ENCODE measurements at regions not wholly inside any gene's neighbourhood (a gene's known extent, or its start where the extent isn't known, plus 50 kb on each side); places are given as distances from the start of the nearest gene placed in this dataset.

- TF ChIP-seq YY1 (IDR thresholded peaks at IDR 0.05; ENCODE audit: insufficient read depth, insufficient read length) (no peak), ZNF274 (IDR thresholded peaks at IDR 0.05; ENCODE audit: low read depth, low read length) (no peak), SUZ12 (IDR thresholded peaks at IDR 0.05; ENCODE audit: extremely low read depth, insufficient read depth, insufficient read length) (no peak)
Observed at GRCh38 chr14:26887847-26888246, 290.0 kb upstream of the NOVA1 start.
